AG10803 (cell line): ENCODE measurements at regions not wholly inside any gene's neighbourhood (a gene's known extent, or its start where the extent isn't known, plus 50 kb on each side); places are given as distances from the start of the nearest gene placed in this dataset.
"Not testable (repeated sequence)": the region's sequence is repeated elsewhere in the genome, so short reads cannot be mapped to it uniquely, and the experiment has no call there.

ENCODE experiments used
- DNase-seq: peaks from one replicate; pipeline ENCODE4 v3.0.0; 2010; ENCODE audit warnings: low read depth
- H3K4me3 ChIP-seq: 2 replicates; pipeline ENCODE4 v1.5.1; 2011; ENCODE audit warnings: mild to moderate bottlenecking, low read length, control low read depth
- TF ChIP-seq, protein P1 (sequence below): conservative IDR thresholded peaks from 2 replicates; pipeline ENCODE4 v1.5.1; 2011; ENCODE audit warnings: mild to moderate bottlenecking, low read length, control low read depth, inconsistent platforms

DNA sequence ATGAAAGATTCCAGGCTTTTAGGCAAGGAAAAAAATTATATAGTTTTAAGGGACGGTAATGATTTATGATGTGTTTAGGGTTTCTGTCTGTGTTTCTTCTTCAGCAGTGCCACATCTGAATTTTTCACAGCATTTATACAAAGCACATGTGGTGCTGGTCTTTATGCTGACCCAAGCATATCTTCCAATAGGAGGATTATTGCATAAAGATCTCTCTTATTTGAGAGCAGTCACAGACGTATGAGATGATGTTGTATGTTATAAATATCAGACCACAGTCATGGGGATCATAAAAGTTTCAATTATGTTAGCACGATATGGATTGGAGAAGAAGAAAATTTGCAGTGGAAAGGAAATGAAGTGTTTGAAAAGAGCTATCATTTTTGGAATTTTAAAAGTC is 150.9 kb downstream of the RASEF start:
- no peak for DNase-seq
- TF ChIP-seq, protein P1, sequence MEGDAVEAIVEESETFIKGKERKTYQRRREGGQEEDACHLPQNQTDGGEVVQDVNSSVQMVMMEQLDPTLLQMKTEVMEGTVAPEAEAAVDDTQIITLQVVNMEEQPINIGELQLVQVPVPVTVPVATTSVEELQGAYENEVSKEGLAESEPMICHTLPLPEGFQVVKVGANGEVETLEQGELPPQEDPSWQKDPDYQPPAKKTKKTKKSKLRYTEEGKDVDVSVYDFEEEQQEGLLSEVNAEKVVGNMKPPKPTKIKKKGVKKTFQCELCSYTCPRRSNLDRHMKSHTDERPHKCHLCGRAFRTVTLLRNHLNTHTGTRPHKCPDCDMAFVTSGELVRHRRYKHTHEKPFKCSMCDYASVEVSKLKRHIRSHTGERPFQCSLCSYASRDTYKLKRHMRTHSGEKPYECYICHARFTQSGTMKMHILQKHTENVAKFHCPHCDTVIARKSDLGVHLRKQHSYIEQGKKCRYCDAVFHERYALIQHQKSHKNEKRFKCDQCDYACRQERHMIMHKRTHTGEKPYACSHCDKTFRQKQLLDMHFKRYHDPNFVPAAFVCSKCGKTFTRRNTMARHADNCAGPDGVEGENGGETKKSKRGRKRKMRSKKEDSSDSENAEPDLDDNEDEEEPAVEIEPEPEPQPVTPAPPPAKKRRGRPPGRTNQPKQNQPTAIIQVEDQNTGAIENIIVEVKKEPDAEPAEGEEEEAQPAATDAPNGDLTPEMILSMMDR, result no peak
- H3K4me3 ChIP-seq, result no peak overlapping the region

DNA sequence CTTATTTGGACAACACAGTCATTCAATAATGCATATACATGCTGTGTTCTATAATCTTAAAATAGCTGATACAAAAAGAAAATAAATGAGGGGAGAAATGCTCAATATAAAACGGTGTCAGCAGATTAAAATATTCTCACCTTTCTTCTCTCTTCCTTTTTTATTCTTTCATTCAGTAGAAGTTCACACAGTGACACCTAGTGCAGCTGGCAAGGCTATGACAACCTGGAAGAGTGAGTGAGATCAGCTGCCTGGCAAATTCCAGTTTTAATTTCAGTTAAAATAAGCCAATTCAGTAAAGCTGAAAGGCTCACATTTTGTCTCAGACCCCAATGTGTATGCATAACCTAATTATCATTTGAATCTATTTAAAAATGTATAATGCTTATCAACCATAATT is 150.3 kb downstream of the RASEF start:
- no peak overlapping the region for H3K4me3 ChIP-seq
- DNase-seq, result no peak
- TF ChIP-seq, protein P1, result no peak

DNA sequence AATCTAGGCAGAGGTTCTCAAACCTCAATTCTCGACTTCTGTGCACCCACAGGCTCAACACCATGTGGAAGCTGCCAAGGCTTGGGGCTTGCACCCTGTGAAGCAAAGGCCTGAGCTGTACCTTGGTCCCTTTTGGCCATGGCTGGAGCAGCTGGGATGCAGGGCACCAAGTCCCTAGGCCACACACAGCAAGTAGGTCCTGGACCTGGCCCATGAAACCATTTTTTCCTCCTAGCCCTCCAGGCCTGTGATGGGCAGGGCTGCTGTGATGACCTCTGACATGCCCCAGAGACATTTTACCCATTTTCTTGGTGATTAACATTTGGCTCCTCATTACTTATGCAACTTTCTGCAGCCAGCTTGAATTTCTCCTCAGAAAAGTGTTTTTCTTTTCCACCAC is 146.7 kb downstream of the RASEF start:
- DNase-seq, result not testable (repeated sequence)

DNA sequence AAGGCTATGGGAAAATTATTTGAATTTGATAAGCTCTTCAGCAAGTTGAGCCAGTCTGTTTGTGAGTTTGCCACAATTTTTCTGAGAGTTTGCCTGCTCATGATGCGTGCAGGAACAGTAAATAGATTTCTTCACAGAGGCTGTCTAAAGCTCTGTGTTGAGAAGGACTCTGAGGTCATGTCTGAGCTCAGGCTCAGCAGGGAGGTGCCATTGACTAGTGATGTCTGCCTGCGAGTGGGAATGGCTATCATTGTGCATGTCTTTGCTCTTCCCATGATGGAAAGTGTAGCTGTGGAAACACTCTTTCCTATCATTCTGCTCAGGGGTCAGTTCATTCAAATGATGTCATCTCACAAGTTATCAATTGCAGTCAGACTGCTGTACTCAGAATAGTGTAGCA is 142.8 kb downstream of the RASEF start:
- TF ChIP-seq, protein P1, result no peak
- no peak for DNase-seq
- no peak overlapping the region for H3K4me3 ChIP-seq

More for the DNA sequence above, 146.7 kb downstream of the RASEF start:
- H3K4me3 ChIP-seq, result not testable (repeated sequence)

DNA sequence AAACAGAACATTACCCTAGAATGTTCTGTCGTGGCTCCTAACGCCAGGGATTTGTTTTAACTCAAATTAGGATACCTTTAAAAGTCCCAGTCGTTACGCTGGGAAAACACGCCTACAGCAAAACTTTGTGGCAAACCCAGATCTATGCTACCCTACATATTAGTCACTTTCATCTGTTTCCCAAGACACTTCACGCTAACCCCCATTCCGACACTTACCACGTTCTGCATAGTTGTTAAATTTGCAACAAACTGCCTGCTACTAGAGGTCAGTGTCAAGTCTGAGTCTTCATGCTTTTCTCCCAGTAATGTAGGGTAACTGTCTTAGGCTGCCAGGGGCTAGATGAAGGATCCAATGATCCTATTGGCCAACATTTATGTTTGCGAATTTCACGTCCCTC is 140.3 kb downstream of the RASEF start:
- DNase-seq, result no peak
- TF ChIP-seq, protein P1, result no peak

DNA sequence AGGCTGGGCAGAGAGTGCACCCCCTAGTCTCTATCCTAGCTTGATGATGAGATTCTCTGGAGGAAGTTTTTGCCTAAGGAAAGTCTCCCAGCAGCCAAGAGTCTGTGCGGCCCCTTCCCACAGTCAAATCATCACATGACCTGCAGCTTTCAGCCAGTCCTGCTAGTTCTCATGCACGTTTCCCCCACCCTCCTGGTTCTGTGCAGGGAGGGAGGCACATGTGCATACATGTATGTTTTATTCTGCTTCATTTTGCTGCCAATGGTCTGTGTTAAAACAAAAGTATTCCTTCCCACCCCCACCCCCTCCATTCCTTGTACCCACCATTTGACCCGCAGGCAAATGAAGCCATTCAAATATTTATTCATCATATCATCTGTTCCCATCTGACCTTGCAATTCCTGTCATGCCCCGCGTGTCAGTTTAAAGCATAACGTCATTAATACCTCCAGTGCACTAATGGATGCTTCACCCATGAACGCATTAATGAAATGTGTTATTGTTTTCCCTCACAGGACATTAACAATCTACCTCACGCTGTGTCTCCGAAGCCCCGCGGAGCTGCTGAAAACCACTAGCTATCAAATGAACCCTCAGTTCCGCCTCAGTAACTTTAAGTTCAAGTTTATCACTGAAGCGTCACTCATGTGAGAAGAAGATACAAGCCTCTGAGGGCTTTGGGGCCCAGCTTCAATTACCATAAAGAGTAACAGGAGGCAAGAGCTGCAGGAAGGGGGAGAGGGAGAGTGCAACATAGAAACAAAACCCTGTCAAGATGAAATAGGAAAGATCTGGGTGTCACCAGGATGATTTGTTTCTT is 139.6 kb downstream of the RASEF start:
- H3K4me3 ChIP-seq, result no peak overlapping the region
- TF ChIP-seq, protein P1, result no peak
- no peak for DNase-seq

More for the DNA sequence above, 140.3 kb downstream of the RASEF start:
- no peak overlapping the region for H3K4me3 ChIP-seq

DNA sequence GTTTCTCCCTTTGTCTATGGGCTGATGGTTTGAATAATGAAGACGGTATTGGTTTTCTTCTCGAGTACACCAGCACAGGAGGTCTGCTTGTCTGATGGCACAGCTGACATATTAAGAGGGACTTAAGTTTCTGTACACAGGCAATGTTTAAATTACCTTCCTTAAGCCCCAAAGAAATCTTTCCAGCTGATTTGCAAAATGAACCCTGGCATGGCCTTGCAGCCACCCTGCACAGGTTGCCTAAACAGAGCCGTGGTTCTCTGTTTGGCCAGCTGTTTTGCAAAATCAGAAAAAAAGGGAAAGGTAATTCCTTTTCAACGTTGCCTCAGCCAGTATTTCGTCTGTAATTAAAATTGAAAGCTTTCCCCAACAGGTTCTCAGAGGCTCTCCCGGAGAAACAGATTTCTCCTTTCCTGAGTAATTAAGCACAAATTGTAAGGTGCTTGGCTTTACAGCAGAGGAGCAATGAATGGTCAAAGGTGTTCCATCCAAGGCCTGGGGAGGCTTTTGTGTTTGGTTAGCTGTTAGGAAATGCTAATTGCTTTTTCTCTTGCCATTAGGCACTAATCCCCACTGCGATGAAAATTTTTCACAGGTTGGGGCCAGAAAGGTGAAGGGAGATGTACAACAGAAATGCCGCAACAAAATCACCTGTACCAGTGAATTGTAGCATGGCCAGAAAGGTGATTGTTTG is 138.9 kb downstream of the RASEF start:
- no peak for DNase-seq
- H3K4me3 ChIP-seq, result no peak overlapping the region
- TF ChIP-seq, protein P1, result no peak
